HUES48 (cell line): ENCODE measurements at regions not wholly inside any gene's neighbourhood (a gene's known extent, or its start where the extent isn't known, plus 50 kb on each side); places are given as distances from the start of the nearest gene placed in this dataset.

Experiments used
- H3K27ac ChIP-seq: one replicate; pipeline ENCODE4 v1.7.0; 2013; ENCODE audit warnings: low read depth, low read length, inconsistent platforms
- H3K27me3 ChIP-seq: 2 replicates; pipeline ENCODE4 v1.6.1; 2013; ENCODE audit warnings: mild to moderate bottlenecking, low read length; ENCODE audit not compliant: control insufficient read depth, insufficient read depth
- H3K36me3 ChIP-seq: 2 replicates; pipeline ENCODE4 v1.6.1; 2013; ENCODE audit warnings: low read length; ENCODE audit not compliant: control insufficient read depth, insufficient read depth
- H3K4me1 ChIP-seq: 2 replicates; pipeline ENCODE4 v1.6.1; 2013; ENCODE audit warnings: mild to moderate bottlenecking, low read length; ENCODE audit not compliant: control insufficient read depth, insufficient read depth
- H3K4me3 ChIP-seq: 2 replicates; pipeline ENCODE4 v1.5.1; 2013; ENCODE audit warnings: mild to moderate bottlenecking, low read depth, low read length
- H3K9ac ChIP-seq: 2 replicates; pipeline ENCODE4 v1.6.1; 2013; ENCODE audit warnings: mild to moderate bottlenecking, low read depth, low read length, moderate library complexity
- H3K9me3 ChIP-seq: 2 replicates; pipeline ENCODE4 v1.6.1; 2013; ENCODE audit warnings: low read length; ENCODE audit not compliant: control insufficient read depth, insufficient read depth

DNA sequence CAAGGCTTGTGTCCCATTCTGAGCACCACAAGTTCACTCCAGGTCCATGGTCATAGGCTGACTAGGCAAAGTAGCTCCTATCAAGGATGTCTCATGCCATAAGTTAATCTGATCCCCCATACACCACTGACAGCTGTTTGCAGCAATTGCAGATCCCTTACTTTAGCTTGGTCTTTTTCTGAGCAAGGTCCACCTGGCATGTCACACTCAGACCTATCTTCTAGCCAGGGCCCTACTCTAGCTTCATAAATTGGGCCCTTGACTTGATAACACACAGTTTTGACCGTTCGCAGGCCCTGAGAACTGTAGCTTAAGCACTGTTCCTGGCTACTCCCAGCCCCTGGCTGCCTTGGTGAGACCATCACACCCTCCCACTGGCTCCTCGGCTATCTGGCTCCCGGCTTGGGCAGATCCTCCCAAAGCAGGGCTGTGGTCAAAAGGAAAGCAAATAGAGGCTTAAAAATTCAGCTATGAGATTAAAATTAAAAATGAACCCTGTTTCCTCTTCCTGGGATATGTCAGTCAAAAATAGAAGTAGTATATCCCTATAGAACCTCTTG, 427.4 kb downstream of the RAB28 start:
- Histone ChIP-seq H3K36me3 (no peaks in the 10 kb centered on the region), H3K4me3 (no peak overlapping the region), H3K9ac (no peak overlapping the region), H3K27ac (no peak overlapping the region), H3K4me1 (no peaks in the 10 kb centered on the region), H3K9me3 (no peaks in the 10 kb centered on the region), H3K27me3 (no peaks in the 10 kb centered on the region)

DNA sequence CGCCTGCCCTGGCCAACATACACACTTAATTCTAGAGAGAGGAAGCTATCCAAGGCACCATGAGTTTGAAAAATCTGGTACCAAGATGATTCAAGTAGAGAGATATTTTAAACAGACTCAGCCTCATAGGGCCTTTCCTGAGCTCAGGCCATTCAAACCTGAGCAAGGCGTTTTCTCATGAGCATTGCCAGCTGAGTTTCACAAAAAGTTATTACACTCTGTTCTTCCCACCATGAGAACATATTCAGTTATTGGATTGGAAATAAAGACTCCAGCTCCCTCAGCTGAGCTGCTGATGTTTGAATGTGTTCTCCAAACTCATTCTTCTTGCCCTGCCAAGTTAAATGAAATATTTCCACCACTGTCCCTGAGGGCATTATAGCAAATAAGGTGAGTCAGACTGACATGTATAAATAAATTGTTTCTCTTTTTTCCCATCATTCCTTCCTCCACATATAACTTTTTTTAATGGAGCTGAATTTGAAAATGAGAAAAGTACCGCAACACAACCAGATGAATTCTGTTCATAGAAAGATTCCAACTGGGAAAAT, 429.6 kb downstream of the RAB28 start:
- H3K27me3 ChIP-seq = no peaks in the 10 kb centered on the region

GRCh38 chr4:13047591-13047990, 436.5 kb downstream of the RAB28 start:
- no peak overlapping the region for H3K9ac ChIP-seq
- no peaks in the 10 kb centered on the region for H3K27me3 ChIP-seq
- H3K36me3 ChIP-seq = no peaks in the 10 kb centered on the region
- no peaks in the 10 kb centered on the region for H3K9me3 ChIP-seq
- no peak overlapping the region for H3K4me3 ChIP-seq
- no peak overlapping the region for H3K27ac ChIP-seq
- H3K4me1 ChIP-seq = no peaks in the 10 kb centered on the region

More for the DNA sequence above, 429.6 kb downstream of the RAB28 start:
- no peaks in the 10 kb centered on the region for H3K4me1 ChIP-seq
- H3K4me3 ChIP-seq = no peak overlapping the region
- no peaks in the 10 kb centered on the region for H3K36me3 ChIP-seq
- H3K27ac ChIP-seq = no peak overlapping the region
- H3K9ac ChIP-seq = no peak overlapping the region
- no peaks in the 10 kb centered on the region for H3K9me3 ChIP-seq

GRCh38 chr4:13036841-13037240, 447.3 kb downstream of the RAB28 start:
- H3K4me3 ChIP-seq = no peak overlapping the region
- no peaks in the 10 kb centered on the region for H3K27me3 ChIP-seq
- H3K9me3 ChIP-seq = no peaks in the 10 kb centered on the region
- H3K9ac ChIP-seq = no peak overlapping the region
- no peaks in the 10 kb centered on the region for H3K4me1 ChIP-seq
- no peak overlapping the region for H3K27ac ChIP-seq
- H3K36me3 ChIP-seq = no peaks in the 10 kb centered on the region

GRCh38 chr4:13032936-13033335, 451.2 kb downstream of the RAB28 start:
- Histone ChIP-seq H3K36me3 (no peaks in the 10 kb centered on the region), H3K4me3 (no peak overlapping the region), H3K27ac (no peak overlapping the region), H3K9ac (no peak overlapping the region), H3K4me1 (no peaks in the 10 kb centered on the region), H3K27me3 (no peaks in the 10 kb centered on the region), H3K9me3 (no peaks in the 10 kb centered on the region)

- no peaks in the 10 kb centered on the region for H3K9me3 ChIP-seq
Measured at GRCh38 chr4:13024147-13025105, 459.7 kb downstream of the RAB28 start.

GRCh38 chr4:13007802-13008470, 476.2 kb downstream of the RAB28 start:
- Histone ChIP-seq H3K4me1 (no peaks in the 10 kb centered on the region), H3K36me3 (no peaks in the 10 kb centered on the region), H3K4me3 (no peak overlapping the region), H3K27ac (no peak overlapping the region), H3K9ac (no peak overlapping the region), H3K9me3 (no peaks in the 10 kb centered on the region), H3K27me3 (no peaks in the 10 kb centered on the region)

More at GRCh38 chr4:13024147-13025105, 459.7 kb downstream of the RAB28 start:
- no peak overlapping the region for H3K4me3 ChIP-seq
- H3K9ac ChIP-seq = no peak overlapping the region
- H3K36me3 ChIP-seq = no peaks in the 10 kb centered on the region
- no peak overlapping the region for H3K27ac ChIP-seq
- no peaks in the 10 kb centered on the region for H3K27me3 ChIP-seq
- H3K4me1 ChIP-seq = no peaks in the 10 kb centered on the region

DNA sequence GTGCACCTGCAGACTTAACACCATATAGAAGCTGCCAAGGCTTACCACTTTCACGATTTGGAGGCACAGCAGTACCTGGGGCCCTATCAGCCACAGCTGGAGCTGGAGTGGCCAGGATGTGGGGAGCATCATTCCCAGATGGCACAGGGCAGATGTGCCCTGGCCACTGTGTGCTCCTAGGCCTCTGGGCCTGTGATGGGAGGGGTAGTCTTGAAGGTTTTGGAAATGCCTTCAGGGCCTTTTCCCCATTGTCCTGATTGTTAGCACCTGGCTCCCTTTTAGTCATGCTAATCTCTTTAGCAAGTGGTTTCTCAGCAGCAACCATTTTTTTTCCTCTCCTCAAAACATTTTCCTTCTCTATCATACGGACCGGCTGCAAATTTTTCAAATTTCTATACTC, 490.2 kb downstream of the RAB28 start:
- no peak overlapping the region for H3K27ac ChIP-seq
- H3K36me3 ChIP-seq = no peaks in the 10 kb centered on the region
- peaks cover 10% of the 10 kb centered on the region for H3K9me3 ChIP-seq
- H3K27me3 ChIP-seq = no peaks in the 10 kb centered on the region
- H3K4me3 ChIP-seq = no peak overlapping the region
- no peaks in the 10 kb centered on the region for H3K4me1 ChIP-seq
- H3K9ac ChIP-seq = no peak overlapping the region

DNA sequence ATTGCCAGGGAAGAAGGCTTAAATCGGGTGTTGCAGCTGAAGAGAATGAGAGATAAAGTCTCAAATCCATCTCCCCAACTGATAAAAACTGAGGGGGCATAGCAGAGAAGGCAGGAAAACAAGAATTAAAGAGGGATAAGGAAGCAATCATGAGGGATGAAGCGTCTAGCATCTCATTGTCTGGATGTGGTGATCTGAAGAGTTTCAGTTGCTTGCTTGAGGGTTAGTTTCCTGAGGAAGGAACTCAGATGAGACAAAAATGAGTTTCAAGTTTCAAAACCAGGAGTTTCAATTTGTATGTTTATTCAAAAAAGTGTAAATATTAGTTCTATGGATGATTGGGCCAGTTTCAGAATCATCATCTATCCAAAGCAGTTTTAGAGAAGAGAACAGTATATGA, 496.9 kb downstream of the RAB28 start:
- Histone ChIP-seq H3K4me1 (no peaks in the 10 kb centered on the region), H3K4me3 (no peak overlapping the region), H3K36me3 (no peaks in the 10 kb centered on the region), H3K9ac (no peak overlapping the region), H3K27ac (no peak overlapping the region), H3K9me3 (no peaks in the 10 kb centered on the region), H3K27me3 (no peaks in the 10 kb centered on the region)

GRCh38 chr4:12979797-12980196, 504.3 kb downstream of the RAB28 start:
- H3K27ac ChIP-seq = no peak overlapping the region
- no peak overlapping the region for H3K4me3 ChIP-seq
- H3K36me3 ChIP-seq = no peaks in the 10 kb centered on the region
- no peaks in the 10 kb centered on the region for H3K27me3 ChIP-seq
- no peaks in the 10 kb centered on the region for H3K9me3 ChIP-seq
- H3K4me1 ChIP-seq = no peaks in the 10 kb centered on the region
- H3K9ac ChIP-seq = no peak overlapping the region

DNA sequence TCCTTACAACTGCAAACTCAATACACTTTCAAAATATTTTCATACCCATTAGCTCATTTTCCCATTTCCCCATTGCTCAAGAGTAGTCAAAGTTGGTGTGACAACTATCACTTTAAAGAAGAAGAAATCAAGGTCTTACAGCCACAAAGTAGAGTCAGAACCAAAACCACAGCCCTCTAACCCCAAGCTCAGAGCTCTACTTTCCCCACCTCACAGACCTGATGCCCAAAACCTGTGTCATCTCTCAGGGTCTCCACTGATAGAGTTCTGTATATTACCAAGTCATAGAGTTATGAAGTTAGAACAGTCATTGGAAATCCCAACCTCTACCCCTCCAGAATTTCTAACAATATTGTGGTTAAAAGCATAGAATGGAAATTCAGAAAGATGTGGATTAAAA, 505.8 kb downstream of the RAB28 start:
- no peak overlapping the region for H3K9ac ChIP-seq
- H3K4me1 ChIP-seq = no peaks in the 10 kb centered on the region
- H3K27me3 ChIP-seq = no peaks in the 10 kb centered on the region
- H3K9me3 ChIP-seq = no peaks in the 10 kb centered on the region
- H3K4me3 ChIP-seq = no peak overlapping the region
- H3K27ac ChIP-seq = no peak overlapping the region
- H3K36me3 ChIP-seq = no peaks in the 10 kb centered on the region
